ENCODE measurements at regions not wholly inside any gene's neighbourhood (a gene's known extent, or its start where the extent isn't known, plus 50 kb on each side); places are given as distances from the start of the nearest gene placed in this dataset.

DNA sequence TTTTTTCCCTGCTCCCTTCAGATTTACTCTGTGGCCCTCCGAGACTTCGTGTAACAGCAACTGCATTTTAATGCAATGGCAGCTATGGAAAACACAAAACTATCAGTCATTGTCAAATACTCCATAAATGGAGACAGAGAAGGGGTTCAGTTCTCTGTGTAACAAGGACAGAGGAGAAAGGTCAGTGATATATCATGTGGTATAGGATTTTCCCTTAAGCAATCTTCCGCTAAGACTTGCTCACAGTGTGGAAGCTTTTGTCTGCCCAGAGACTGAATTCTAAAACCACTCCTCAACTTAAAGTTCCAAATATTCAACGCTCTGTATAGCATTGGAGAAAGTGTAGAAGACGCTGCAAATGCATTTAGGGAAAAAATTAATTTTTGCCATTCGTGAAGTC, 111.3 kb upstream of the EDNRB start:
- TF ChIP-seq, protein P1, sequence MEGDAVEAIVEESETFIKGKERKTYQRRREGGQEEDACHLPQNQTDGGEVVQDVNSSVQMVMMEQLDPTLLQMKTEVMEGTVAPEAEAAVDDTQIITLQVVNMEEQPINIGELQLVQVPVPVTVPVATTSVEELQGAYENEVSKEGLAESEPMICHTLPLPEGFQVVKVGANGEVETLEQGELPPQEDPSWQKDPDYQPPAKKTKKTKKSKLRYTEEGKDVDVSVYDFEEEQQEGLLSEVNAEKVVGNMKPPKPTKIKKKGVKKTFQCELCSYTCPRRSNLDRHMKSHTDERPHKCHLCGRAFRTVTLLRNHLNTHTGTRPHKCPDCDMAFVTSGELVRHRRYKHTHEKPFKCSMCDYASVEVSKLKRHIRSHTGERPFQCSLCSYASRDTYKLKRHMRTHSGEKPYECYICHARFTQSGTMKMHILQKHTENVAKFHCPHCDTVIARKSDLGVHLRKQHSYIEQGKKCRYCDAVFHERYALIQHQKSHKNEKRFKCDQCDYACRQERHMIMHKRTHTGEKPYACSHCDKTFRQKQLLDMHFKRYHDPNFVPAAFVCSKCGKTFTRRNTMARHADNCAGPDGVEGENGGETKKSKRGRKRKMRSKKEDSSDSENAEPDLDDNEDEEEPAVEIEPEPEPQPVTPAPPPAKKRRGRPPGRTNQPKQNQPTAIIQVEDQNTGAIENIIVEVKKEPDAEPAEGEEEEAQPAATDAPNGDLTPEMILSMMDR (IDR thresholded peaks at IDR 0.05) = no peak
- TF ChIP-seq POLR2A (IDR thresholded peaks at IDR 0.05) = no peak

All from prostate gland (tissue), 2 donors.